Ishikawa (cell line): ENCODE measurements at regions not wholly inside any gene's neighbourhood (a gene's known extent, or its start where the extent isn't known, plus 50 kb on each side); places are given as distances from the start of the nearest gene placed in this dataset.

ENCODE experiments used
- CREB1 ChIP-seq: IDR thresholded peaks from 2 replicates; pipeline ENCODE4 v1.6.1; 2012; ENCODE audit warnings: low read depth
- EGR1 ChIP-seq: IDR thresholded peaks from 2 replicates; pipeline ENCODE4 v1.6.1; 2012
- EP300 ChIP-seq: IDR thresholded peaks from 2 replicates; pipeline ENCODE4 v1.6.1; 2012; ENCODE audit warnings: borderline replicate concordance
- FOXM1 ChIP-seq: IDR thresholded peaks from 2 replicates; pipeline ENCODE4 v1.6.1; 2012; ENCODE audit warnings: low read depth, borderline replicate concordance
- MAX ChIP-seq: IDR thresholded peaks from 2 replicates; pipeline ENCODE4 v1.6.1; 2012
- NFIC ChIP-seq: IDR thresholded peaks from 2 replicates; pipeline ENCODE4 v1.6.1; 2012
- RAD21 ChIP-seq: IDR thresholded peaks from 2 replicates; pipeline ENCODE4 v1.6.1; 2012; ENCODE audit warnings: low read depth
- REST ChIP-seq: IDR thresholded peaks from 2 replicates; pipeline ENCODE4 v1.6.1; 2012; ENCODE audit warnings: low read depth, mild to moderate bottlenecking
- TAF1 ChIP-seq: IDR thresholded peaks from 2 replicates; pipeline ENCODE4 v1.6.1; 2012; ENCODE audit warnings: low read depth, mild to moderate bottlenecking
- TCF12 ChIP-seq: IDR thresholded peaks from 2 replicates; pipeline ENCODE4 v1.6.1; 2012; ENCODE audit warnings: low read depth
- YY1 ChIP-seq: IDR thresholded peaks from 2 replicates; pipeline ENCODE4 v1.6.1; 2012; ENCODE audit warnings: low read depth

- TF ChIP-seq YY1 (no peak), REST (no peak), EP300 (no peak), TCF12 (no peak), MAX (no peak), RAD21 (peak; percentile 96), CREB1 (no peak), FOXM1 (no peak), TAF1 (no peak), NFIC (no peak), EGR1 (no peak)
Observed at GRCh38 chr6:166106076-166106686, 61.5 kb downstream of the TBXT start.
